Lower leg skin (tissue), 4 donors: ENCODE measurements at regions not wholly inside any gene's neighbourhood (a gene's known extent, or its start where the extent isn't known, plus 50 kb on each side); places are given as distances from the start of the nearest gene placed in this dataset.

Experiments
- DNase-seq, 2 donors: peaks; one replicate each; pipeline ENCODE4 v3.0.0-alpha.2; 2019; ENCODE audit warnings: low spot score in 2 of 2
- H3K4me3 ChIP-seq: fragments of 200-600 bp; sonication (generic); 2 replicates; pipeline ENCODE4 v1.5.1; 2017; ENCODE audit warnings: mild to moderate bottlenecking, low read depth; ENCODE audit not compliant: poor library complexity, severe bottlenecking
- POLR2A ChIP-seq, 2 donors: fragments of 450-650 bp; IDR thresholded peaks; one replicate each; pipeline ENCODE4 v1.6.1; 2016 to 2017; ENCODE audit warnings: antibody characterized with exemption in 2 of 2, mild to moderate bottlenecking in 1 of 2, moderate library complexity in 1 of 2
- WGBS, 2 donors: methylation state at CpG; one replicate each; pipeline ENCODE4 v1.1.5; 2018; 5-methylcytosine and 5-hydroxymethylcytosine counted together
- intact Hi-C: fragments of 100-400 bp; cut with DNase I; formaldehyde crosslinking; loops from one replicate; pipeline ENCODE4 v1.15.0; 2023; ENCODE audit warnings: low total_unique reads
- TF ChIP-seq, protein P1 (sequence below), 3 donors: fragments of 450-650 bp; IDR thresholded peaks; one replicate each; pipeline ENCODE4 v1.5.1; 2016; ENCODE audit warnings: antibody characterized with exemption in 3 of 3, mild to moderate bottlenecking in 3 of 3, moderate library complexity in 2 of 3

DNA sequence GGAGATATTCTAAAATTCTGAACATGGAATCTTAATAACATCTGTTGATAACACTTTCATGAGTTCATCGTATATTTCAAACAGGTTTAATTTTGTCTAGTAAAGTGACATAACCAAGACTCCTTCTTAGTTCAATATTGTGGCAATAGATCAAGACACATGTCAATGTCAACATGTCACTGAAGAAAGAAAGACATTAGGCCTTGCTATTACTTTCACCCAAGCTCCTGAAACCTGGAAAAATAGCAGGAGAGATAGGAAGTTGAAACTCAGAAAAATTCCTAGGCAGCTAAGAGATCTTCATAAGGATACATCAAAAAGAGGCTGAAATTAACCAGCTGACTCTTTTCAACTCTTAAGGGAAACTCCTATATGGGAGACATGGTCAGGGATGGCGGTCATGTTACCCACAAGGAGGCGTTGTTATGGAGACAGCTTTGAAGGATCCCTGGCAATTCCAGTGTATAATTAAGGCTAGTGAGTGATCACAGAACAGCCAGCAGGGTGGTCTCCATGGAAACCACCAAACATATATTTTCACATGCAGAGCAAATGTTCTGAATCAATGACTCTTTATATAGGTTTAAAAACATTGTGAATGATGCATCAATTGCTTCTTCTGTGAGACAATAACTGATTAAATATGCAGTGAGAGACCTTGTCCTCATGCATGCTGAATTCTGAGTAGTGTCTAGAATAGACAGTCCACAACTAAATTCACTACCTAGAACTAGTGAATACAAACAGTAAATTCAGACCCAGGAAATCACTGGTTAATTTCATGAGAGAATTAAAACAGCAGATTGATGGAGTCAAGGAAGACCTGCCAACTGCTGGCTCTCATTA, 115.3 kb upstream of the RIOK3 start:
- WGBS, 2 donors, result 73 to 80% methylated on average over 3 of the region's 3 CpGs
- H3K4me3 ChIP-seq, result no peak overlapping the region
- DNase-seq, result no peak
- TF ChIP-seq, protein P1, sequence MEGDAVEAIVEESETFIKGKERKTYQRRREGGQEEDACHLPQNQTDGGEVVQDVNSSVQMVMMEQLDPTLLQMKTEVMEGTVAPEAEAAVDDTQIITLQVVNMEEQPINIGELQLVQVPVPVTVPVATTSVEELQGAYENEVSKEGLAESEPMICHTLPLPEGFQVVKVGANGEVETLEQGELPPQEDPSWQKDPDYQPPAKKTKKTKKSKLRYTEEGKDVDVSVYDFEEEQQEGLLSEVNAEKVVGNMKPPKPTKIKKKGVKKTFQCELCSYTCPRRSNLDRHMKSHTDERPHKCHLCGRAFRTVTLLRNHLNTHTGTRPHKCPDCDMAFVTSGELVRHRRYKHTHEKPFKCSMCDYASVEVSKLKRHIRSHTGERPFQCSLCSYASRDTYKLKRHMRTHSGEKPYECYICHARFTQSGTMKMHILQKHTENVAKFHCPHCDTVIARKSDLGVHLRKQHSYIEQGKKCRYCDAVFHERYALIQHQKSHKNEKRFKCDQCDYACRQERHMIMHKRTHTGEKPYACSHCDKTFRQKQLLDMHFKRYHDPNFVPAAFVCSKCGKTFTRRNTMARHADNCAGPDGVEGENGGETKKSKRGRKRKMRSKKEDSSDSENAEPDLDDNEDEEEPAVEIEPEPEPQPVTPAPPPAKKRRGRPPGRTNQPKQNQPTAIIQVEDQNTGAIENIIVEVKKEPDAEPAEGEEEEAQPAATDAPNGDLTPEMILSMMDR (IDR thresholded peaks at IDR 0.05), result no peak
- no peak for TF ChIP-seq POLR2A (IDR thresholded peaks at IDR 0.05)
- intact Hi-C loops, result no loop called here

DNA sequence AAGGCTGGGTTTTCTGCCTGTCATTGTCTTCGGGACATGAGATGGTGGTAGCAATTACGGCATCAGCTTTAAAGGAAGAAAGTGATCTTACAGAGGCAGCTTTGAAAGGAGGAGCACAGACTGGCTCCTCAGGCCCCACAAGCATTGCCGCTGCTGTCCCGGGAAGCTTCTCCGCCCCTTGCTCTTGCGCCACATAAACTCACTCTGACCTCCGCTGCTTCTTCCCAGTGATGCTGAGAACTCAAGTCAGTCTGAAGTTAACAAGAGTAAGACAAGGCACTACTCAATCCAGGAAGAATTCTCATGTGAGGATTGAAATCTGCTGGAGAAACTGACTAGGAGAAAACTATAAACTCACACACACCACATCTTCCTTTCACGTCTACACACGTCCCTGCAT, 112.4 kb upstream of the RIOK3 start:
- TF ChIP-seq POLR2A (IDR thresholded peaks at IDR 0.05), result no peak
- TF ChIP-seq, protein P1 (IDR thresholded peaks at IDR 0.05), result no peak
- DNase-seq, result no peak
- 63 to 75% methylated on average over 9 of the region's 9 CpGs for WGBS, 2 donors

DNA sequence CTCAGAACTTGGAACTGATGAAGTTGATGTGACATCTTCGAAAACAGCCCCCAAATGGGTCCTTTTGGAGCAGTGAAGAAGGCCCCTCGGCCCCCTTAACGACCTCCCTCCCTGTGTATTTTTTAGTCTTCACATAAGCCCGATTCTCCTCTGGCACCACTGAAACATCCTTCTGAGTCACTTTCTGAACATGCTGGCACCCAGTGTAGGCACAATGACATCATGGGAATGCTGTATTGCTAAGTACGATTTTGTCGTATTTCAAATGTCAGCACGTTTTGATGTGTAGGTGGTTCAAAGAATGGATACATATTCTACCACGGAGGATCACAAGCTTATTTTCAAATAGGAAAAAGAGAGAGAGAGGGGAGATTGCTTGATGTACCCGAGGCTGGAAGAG, 111.7 kb upstream of the RIOK3 start:
- DNase-seq, result no peak
- WGBS, 2 donors, result 40 to 45% methylated on average over 9 of the region's 9 CpGs
- no peak overlapping the region for H3K4me3 ChIP-seq
- TF ChIP-seq, protein P1 (IDR thresholded peaks at IDR 0.05), result no peak
- TF ChIP-seq POLR2A (IDR thresholded peaks at IDR 0.05), result no peak
- intact Hi-C loops, result no loop called here

More for the DNA sequence above, 112.4 kb upstream of the RIOK3 start:
- intact Hi-C loops, result no loop called here
- H3K4me3 ChIP-seq, result no peak overlapping the region

DNA sequence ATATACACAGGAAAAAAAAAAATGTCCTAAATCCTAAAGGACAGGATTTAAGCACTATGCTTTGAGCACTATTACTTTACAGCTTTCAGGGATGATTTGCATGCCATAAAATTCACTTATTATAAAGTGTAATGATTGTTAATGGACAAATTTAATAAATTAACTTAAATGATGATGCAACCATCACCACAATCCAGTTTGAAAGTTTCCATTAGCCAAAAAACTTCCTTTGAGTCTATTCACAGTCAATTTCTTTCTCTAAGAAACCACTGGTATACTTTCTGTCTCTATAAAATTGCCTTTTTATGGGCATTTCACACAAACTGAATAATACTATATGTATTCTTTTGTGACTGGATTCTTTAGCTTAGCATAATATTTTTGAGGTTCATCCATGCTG, 111.1 kb upstream of the RIOK3 start:
- no peak for DNase-seq
- TF ChIP-seq, protein P1 (IDR thresholded peaks at IDR 0.05), result no peak
- no peak for TF ChIP-seq POLR2A (IDR thresholded peaks at IDR 0.05)
- intact Hi-C loops, result no loop called here
- H3K4me3 ChIP-seq, result no peak overlapping the region

DNA sequence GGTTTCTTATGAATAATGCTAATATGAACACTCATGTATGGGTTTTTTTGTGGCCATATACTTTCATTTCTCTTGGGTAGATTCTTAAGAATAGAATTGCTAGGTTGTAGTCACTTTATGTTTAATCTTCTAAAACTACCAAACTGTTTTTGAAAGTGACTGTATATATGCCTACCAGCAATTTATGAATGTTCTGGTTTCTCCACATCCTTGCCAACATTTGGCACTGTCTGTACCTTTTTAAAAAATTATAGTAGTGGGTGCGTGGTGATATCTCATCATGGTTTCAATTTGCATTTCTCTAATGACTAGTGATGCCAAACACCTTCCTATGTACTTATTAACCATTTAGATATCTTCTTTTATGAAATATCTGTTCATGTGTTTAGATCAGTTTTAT, 110.6 kb upstream of the RIOK3 start:
- DNase-seq, result no peak
- intact Hi-C loops, result no loop called here
- no peak overlapping the region for H3K4me3 ChIP-seq
- WGBS, 2 donors, result 44 to 52% methylated on average over 1 of the region's 1 CpG
- TF ChIP-seq, protein P1 (IDR thresholded peaks at IDR 0.05), result no peak
- no peak for TF ChIP-seq POLR2A (IDR thresholded peaks at IDR 0.05)

DNA sequence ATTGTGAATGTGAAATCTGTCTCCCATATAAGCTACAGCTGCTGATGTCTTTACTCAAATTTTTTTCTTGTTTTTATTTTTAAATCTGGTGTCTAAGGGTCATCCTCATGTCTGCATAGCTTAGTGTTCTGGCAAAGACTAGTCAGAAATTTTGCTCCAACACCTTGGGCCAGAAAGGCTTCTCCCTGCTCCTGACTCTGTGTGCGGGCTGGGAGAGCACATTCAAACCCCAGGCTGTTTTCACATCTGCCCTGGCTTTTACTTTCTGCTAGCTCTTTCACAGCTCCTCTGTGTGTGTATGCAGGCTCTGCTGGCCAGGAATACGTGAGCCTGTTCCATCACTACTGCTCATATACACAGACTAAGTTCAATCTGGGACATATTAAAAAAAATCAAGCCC, 102.9 kb upstream of the RIOK3 start:
- intact Hi-C loops, result no loop called here
- TF ChIP-seq, protein P1 (IDR thresholded peaks at IDR 0.05), result no peak
- TF ChIP-seq POLR2A (IDR thresholded peaks at IDR 0.05), result no peak
- DNase-seq, result no peak
- H3K4me3 ChIP-seq, result no peak overlapping the region
- 88 to 93% methylated on average over 2 of the region's 2 CpGs for WGBS, 2 donors
